SH-SY5Y (cell line): ENCODE measurements at regions not wholly inside any gene's neighbourhood (a gene's known extent, or its start where the extent isn't known, plus 50 kb on each side); places are given as distances from the start of the nearest gene placed in this dataset.

Source experiments
- GATA2 ChIP-seq: IDR thresholded peaks from 2 replicates; pipeline ENCODE4 v1.6.1; 2011; ENCODE audit warnings: mild to moderate bottlenecking, low read depth, low read length
- GATA3 ChIP-seq: IDR thresholded peaks from 2 replicates; pipeline ENCODE4 v1.6.1; 2011; ENCODE audit warnings: low read depth, mild to moderate bottlenecking, low read length, moderate library complexity

GRCh38 chr3:71919572-71919971 is 134.6 kb upstream of the PROK2 start:
- TF ChIP-seq GATA2 (no peak), GATA3 (no peak)
